ENCODE measurements at regions not wholly inside any gene's neighbourhood (a gene's known extent, or its start where the extent isn't known, plus 50 kb on each side); places are given as distances from the start of the nearest gene placed in this dataset.

DNA sequence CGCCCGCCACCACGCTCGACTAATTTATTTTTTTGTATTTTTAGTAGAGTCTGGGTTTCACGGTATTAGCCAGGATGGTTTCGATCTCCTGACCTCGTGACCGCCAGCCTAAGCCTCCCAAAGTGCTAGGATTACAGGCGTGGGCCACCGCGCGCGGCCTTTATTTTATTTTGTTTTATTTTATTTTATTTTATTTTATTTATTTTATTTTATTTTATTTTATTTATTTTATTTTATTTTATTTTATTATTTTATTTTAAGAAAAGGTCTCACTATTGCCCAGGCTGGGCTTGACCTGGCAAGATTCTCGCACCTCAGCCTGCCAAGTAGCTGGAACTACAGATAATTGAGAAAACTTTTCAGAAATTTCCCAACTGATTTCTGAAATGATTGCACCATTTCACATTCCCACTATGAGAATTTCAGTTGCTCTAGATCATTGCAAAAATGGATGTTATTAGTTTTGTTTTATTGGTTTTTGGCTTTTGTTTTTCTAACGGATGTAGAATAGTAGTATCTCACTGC is 358.3 kb downstream of the SLC6A15 start:
- H3K27me3 ChIP-seq (ENCODE audit: control insufficient read depth, insufficient read depth, low read length): no peaks in the 10 kb centered on the region
- no peak overlapping the region for H3K9ac ChIP-seq (ENCODE audit: low read length)
- H3K4me3 ChIP-seq (ENCODE audit: low read depth, low read length): no peak overlapping the region

DNA sequence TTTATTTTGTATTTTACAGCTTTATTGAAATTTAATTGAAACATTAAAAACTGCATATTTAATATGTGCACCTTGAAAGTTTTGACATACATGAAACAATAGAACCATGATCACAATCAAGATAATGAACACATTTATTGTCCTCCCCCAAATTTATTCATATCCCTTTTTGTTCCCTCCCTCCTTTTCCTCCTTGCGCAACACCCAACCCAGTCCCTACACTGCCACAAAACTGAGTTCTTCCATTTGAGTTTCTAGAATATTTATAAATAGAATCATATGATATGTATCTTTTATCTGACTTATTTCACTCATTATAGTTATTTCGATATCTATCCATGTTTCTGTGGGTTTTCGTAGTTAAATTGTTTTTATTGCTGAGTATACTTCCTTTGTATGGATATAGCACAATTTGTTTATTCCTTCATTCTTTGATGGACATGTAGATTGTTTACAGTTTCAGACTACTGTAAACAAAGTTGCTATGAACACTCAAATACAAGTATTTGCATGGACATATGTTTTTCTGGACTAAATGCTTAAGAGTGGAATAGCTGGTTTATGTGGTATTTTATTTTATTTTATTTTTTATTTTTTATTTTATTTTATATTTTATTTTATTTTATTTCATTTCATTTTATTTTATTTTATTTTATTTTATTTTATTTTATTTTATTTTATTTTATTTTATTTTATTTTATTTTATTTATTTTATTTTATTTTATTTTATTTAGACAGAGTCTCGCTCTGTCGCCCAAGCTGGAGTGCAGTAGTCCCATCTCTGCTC is 359.1 kb downstream of the SLC6A15 start:
- no peak overlapping the region for H3K9ac ChIP-seq (ENCODE audit: low read length)
- no peak overlapping the region for H3K4me3 ChIP-seq (ENCODE audit: low read depth, low read length)
- no peaks in the 10 kb centered on the region for H3K27me3 ChIP-seq (ENCODE audit: control insufficient read depth, insufficient read depth, low read length)

More for the DNA sequence above, 358.3 kb downstream of the SLC6A15 start:
- Histone ChIP-seq H3K4me1 (ENCODE audit: control insufficient read depth, insufficient read depth, low read length) (no peaks in the 10 kb centered on the region), H3K36me3 (ENCODE audit: control insufficient read depth, insufficient read depth, low read length) (no peaks in the 10 kb centered on the region), H3K27ac (ENCODE audit: low read depth, low read length) (no peak overlapping the region), H3K9me3 (ENCODE audit: control insufficient read depth, insufficient read depth, low read depth, low read length) (no peaks in the 10 kb centered on the region)

DNA sequence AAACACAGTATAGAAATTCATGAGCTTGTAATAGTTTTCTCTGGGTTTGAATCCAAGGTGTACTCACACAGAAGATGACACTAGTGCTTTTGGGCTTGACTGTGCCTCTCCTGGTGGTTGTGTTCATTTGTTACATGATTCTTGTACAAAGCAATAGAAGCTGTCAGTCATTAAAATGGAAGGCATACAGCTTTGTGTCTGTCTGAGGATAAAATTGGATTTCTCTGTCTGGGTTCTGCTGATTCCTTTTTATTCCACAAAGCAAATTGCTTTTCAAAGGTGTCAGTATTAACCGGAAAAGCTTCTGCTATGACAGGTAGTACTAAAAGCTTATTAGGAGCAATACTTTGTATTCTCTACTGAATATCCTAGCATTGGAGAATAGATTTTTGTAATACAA is 361.2 kb downstream of the SLC6A15 start:
- Histone ChIP-seq H3K36me3 (ENCODE audit: control insufficient read depth, insufficient read depth, low read length) (no peaks in the 10 kb centered on the region), H3K27ac (ENCODE audit: low read depth, low read length) (no peak overlapping the region), H3K4me1 (ENCODE audit: control insufficient read depth, insufficient read depth, low read length) (no peaks in the 10 kb centered on the region), H3K27me3 (ENCODE audit: control insufficient read depth, insufficient read depth, low read length) (no peaks in the 10 kb centered on the region), H3K4me3 (ENCODE audit: low read depth, low read length) (no peak overlapping the region), H3K9ac (ENCODE audit: low read length) (no peak overlapping the region), H3K9me3 (ENCODE audit: control insufficient read depth, insufficient read depth, low read depth, low read length) (no peaks in the 10 kb centered on the region)

More for the DNA sequence above, 359.1 kb downstream of the SLC6A15 start:
- Histone ChIP-seq H3K9me3 (ENCODE audit: control insufficient read depth, insufficient read depth, low read depth, low read length) (no peaks in the 10 kb centered on the region), H3K27ac (ENCODE audit: low read depth, low read length) (no peak overlapping the region), H3K4me1 (ENCODE audit: control insufficient read depth, insufficient read depth, low read length) (no peaks in the 10 kb centered on the region), H3K36me3 (ENCODE audit: control insufficient read depth, insufficient read depth, low read length) (no peaks in the 10 kb centered on the region)

DNA sequence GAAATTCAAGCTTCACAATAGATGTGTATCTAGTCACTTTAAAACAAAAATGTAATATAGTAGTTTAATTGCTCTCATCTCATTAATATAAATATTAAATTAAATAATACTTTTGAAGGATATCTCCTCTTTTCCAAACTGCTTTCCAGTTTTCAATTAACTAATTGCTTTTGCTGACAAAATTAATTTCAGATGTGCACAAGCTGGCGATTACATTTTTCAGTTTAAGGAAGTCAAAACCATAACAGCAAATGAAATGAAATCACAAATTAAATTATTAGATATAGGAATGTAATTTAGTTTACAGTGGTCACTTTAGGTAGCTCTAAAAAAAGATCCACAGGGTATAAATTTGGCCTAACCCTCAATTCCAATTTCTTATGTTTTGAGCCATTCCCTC is 362.1 kb downstream of the SLC6A15 start:
- Histone ChIP-seq H3K9me3 (ENCODE audit: control insufficient read depth, insufficient read depth, low read depth, low read length) (no peaks in the 10 kb centered on the region), H3K27me3 (ENCODE audit: control insufficient read depth, insufficient read depth, low read length) (no peaks in the 10 kb centered on the region), H3K4me1 (ENCODE audit: control insufficient read depth, insufficient read depth, low read length) (no peaks in the 10 kb centered on the region), H3K27ac (ENCODE audit: low read depth, low read length) (no peak overlapping the region), H3K36me3 (ENCODE audit: control insufficient read depth, insufficient read depth, low read length) (no peaks in the 10 kb centered on the region), H3K9ac (ENCODE audit: low read length) (no peak overlapping the region), H3K4me3 (ENCODE audit: low read depth, low read length) (no peak overlapping the region)

DNA sequence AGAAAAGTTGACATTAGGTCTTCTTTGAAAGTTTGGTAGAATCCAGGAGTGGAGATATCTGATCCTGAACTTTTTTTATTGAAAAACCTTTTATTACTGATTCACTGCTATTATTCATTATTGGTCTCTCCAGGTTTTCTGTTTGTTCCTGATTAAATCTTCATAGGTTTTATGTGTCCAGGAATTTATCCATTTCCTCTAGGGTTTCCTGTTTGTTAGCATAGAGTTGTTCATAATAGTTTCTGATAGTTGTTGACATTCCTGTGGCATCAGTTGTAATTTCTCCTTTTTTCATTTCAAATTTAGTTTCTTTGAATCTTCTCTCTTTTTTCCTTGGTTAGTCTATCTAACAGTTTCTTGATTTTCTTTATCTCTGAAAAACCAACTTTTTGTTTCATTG is 370.3 kb downstream of the SLC6A15 start:
- H3K27me3 ChIP-seq (ENCODE audit: control insufficient read depth, insufficient read depth, low read length): no peaks in the 10 kb centered on the region
- H3K27ac ChIP-seq (ENCODE audit: low read depth, low read length): no peak overlapping the region
- H3K9ac ChIP-seq (ENCODE audit: low read length): no peak overlapping the region
- H3K4me1 ChIP-seq (ENCODE audit: control insufficient read depth, insufficient read depth, low read length): no peaks in the 10 kb centered on the region
- no peaks in the 10 kb centered on the region for H3K9me3 ChIP-seq (ENCODE audit: control insufficient read depth, insufficient read depth, low read depth, low read length)
- H3K4me3 ChIP-seq (ENCODE audit: low read depth, low read length): no peak overlapping the region
- no peaks in the 10 kb centered on the region for H3K36me3 ChIP-seq (ENCODE audit: control insufficient read depth, insufficient read depth, low read length)

DNA sequence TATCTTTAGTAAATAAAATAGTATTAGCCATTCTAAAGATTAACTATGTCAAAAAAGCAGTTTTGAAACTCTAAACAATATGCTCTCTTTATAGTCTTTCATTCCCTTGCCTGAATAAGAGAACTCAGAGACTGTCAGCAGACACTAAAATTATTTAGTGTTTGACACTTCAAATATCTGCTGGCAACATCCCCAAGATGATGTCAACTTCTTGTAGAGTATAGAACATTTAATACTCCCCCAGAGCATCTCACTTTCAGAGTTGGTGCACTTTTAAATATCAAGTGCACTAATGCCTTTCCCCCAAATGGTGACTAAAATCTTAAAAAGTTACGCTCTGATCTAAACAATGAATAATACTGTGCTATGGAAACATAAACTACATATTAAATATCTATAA is 374.9 kb downstream of the SLC6A15 start:
- no peaks in the 10 kb centered on the region for H3K36me3 ChIP-seq (ENCODE audit: control insufficient read depth, insufficient read depth, low read length)
- H3K9me3 ChIP-seq (ENCODE audit: control insufficient read depth, insufficient read depth, low read depth, low read length): no peaks in the 10 kb centered on the region
- H3K4me1 ChIP-seq (ENCODE audit: control insufficient read depth, insufficient read depth, low read length): no peaks in the 10 kb centered on the region
- H3K27ac ChIP-seq (ENCODE audit: low read depth, low read length): no peak overlapping the region
- H3K9ac ChIP-seq (ENCODE audit: low read length): no peak overlapping the region
- no peaks in the 10 kb centered on the region for H3K27me3 ChIP-seq (ENCODE audit: control insufficient read depth, insufficient read depth, low read length)
- H3K4me3 ChIP-seq (ENCODE audit: low read depth, low read length): no peak overlapping the region

DNA sequence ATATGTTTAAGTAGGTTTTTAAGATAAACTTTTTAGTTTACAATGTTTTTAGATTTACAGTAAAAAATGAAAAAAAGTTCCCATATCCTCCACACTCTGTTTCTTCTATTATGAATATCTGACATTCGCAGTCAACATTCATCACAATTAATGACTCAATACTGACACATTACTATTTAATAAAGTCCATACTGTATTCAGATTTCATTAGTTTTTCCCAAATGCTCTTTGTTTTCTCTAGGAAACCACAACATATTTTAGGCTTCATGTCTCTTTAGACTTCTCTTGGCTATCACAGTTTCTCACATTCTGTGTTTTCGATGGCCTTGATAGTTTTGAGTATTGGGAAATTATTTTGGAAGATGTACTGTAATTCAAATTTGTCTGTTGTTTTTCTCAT is 399.8 kb downstream of the SLC6A15 start:
- H3K36me3 ChIP-seq (ENCODE audit: control insufficient read depth, insufficient read depth, low read length): no peaks in the 10 kb centered on the region
- 0 out of 2 replicates have a peak, but pooled peaks cover 4% of the 10 kb centered on the region for H3K4me1 ChIP-seq (ENCODE audit: control insufficient read depth, insufficient read depth, low read length)
- no peaks in the 10 kb centered on the region for H3K9me3 ChIP-seq (ENCODE audit: control insufficient read depth, insufficient read depth, low read depth, low read length)
- no peak overlapping the region for H3K9ac ChIP-seq (ENCODE audit: low read length)
- H3K4me3 ChIP-seq (ENCODE audit: low read depth, low read length): no peak overlapping the region
- no peak overlapping the region for H3K27ac ChIP-seq (ENCODE audit: low read depth, low read length)
- no peaks in the 10 kb centered on the region for H3K27me3 ChIP-seq (ENCODE audit: control insufficient read depth, insufficient read depth, low read length)

DNA sequence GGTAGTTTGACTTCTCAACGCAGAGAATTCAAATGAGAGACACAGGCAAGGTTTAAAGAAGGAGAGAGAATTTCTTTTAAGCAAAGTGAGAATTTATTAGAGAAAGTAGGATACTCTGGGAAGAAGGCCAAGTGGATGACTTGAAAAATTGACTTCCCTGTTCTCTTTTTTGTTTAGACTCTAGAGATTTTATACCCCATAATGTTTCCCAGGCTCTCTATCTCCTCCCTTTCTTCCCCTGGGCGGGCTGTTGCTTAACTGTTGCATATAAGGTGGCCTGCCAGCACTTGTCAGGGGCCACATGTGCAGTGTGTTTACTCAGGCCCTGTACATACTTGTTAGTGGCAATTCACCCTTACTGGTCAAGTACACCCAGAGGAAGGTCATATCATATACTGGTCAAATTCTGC is 403.7 kb downstream of the SLC6A15 start:
- H3K4me1 ChIP-seq (ENCODE audit: control insufficient read depth, insufficient read depth, low read length): 0 out of 2 replicates have a peak, but pooled peaks cover 4% of the 10 kb centered on the region
- H3K36me3 ChIP-seq (ENCODE audit: control insufficient read depth, insufficient read depth, low read length): no peaks in the 10 kb centered on the region
- no peak overlapping the region for H3K27ac ChIP-seq (ENCODE audit: low read depth, low read length)
- H3K4me3 ChIP-seq (ENCODE audit: low read depth, low read length): no peak overlapping the region
- H3K9me3 ChIP-seq (ENCODE audit: control insufficient read depth, insufficient read depth, low read depth, low read length): no peaks in the 10 kb centered on the region
- no peaks in the 10 kb centered on the region for H3K27me3 ChIP-seq (ENCODE audit: control insufficient read depth, insufficient read depth, low read length)
- H3K9ac ChIP-seq (ENCODE audit: low read length): no peak overlapping the region

DNA sequence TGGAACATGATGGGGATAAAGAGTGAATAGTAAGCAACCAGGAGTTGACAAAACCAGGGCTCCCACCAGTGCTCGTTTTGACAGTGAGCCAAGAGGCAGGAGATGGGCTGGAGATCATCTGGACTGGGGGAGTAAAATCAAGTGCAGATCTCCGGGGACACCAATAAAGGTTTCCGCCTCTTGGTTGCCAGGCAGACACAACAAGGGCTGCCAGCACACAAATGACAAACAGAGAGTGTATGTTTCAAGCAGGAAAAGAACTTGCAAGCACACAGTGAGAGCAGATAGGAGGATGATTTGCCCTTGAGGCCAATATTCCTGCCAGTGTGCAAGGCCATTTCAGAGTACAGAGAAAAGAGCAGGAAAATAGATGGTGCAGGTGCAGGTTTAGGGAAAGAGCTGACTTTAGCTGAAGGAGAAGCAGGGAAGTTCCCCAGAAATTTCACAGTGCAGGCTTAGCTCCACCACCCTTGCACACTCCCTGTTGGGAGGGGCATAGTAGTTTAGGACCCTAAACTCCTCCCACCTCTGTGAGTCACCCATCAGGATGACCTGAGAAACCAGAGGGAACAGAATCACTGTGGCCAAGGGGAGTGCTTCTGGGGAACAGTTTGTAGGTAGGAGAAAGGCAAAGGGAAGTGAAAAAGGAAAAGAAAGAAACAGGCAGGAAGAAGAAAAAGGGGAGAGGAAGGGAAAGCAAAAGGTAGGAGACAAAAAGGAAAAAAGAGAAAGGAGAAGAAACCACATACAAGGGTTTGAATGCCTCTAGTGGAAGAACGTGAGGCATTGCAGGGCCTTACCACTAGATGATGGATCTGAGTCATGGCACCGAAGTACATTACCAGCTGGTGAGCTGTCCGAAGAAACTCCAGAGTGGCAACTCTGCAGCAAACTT is 404.4 kb downstream of the SLC6A15 start:
- 0 out of 2 replicates have a peak, but pooled peaks cover 4% of the 10 kb centered on the region for H3K4me1 ChIP-seq (ENCODE audit: control insufficient read depth, insufficient read depth, low read length)
- no peaks in the 10 kb centered on the region for H3K9me3 ChIP-seq (ENCODE audit: control insufficient read depth, insufficient read depth, low read depth, low read length)
- no peak overlapping the region for H3K27ac ChIP-seq (ENCODE audit: low read depth, low read length)
- no peaks in the 10 kb centered on the region for H3K27me3 ChIP-seq (ENCODE audit: control insufficient read depth, insufficient read depth, low read length)
- H3K9ac ChIP-seq (ENCODE audit: low read length): no peak overlapping the region
- no peak overlapping the region for H3K4me3 ChIP-seq (ENCODE audit: low read depth, low read length)
- no peaks in the 10 kb centered on the region for H3K36me3 ChIP-seq (ENCODE audit: control insufficient read depth, insufficient read depth, low read length)

DNA sequence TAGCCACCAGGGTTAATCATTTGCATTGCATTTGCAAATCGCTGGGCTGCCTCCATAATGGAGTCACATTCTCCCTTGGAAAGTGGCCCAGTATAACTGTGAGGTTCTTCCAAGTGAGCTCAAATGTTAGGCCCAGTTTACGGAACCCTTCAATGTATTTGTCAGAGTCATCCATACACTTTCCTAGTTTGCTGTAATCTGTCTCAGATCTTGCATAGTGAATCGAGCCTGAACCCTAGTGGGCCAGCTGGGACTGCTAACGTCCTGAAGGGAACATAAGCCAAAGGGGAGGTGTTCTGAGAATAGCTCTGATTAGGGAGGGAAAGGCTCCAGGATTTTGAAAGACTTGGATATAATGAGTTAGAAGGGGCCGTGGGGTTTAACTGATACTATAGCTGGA is 406.3 kb downstream of the SLC6A15 start:
- peaks cover 4% of the 10 kb centered on the region; the same call in 1 of the 2 replicates for H3K4me1 ChIP-seq (ENCODE audit: control insufficient read depth, insufficient read depth, low read length)
- H3K9ac ChIP-seq (ENCODE audit: low read length): no peak overlapping the region
- H3K27me3 ChIP-seq (ENCODE audit: control insufficient read depth, insufficient read depth, low read length): no peaks in the 10 kb centered on the region
- no peaks in the 10 kb centered on the region for H3K36me3 ChIP-seq (ENCODE audit: control insufficient read depth, insufficient read depth, low read length)
- no peaks in the 10 kb centered on the region for H3K9me3 ChIP-seq (ENCODE audit: control insufficient read depth, insufficient read depth, low read depth, low read length)
- H3K27ac ChIP-seq (ENCODE audit: low read depth, low read length): no peak overlapping the region
- no peak overlapping the region for H3K4me3 ChIP-seq (ENCODE audit: low read depth, low read length)
